ENCODE measurements at regions not wholly inside any gene's neighbourhood (a gene's known extent, or its start where the extent isn't known, plus 50 kb on each side); places are given as distances from the start of the nearest gene placed in this dataset.
"Not testable (repeated sequence)": the region's sequence is repeated elsewhere in the genome, so short reads cannot be mapped to it uniquely, and the experiment has no call there.

DNA sequence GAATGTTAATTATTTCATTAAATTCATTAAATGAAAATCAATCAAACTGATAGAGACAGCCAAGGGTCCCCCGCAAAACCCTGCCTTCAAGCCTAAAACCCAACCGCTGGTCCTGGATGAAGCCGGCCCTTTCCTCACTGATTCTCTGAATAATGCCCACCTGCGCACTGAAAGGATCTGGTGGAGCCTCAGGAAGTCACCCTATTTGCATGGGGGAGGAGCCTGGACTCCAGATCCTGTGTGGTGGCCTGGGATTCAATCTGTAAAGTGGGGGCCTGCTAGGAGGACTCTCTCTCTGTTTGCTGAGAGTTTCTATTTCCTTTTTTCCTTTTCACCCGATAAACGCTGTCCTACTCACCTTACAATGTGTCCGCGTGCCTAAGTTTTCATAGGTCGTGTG lies 97.9 kb upstream of the ADAMTS3 start:
- no peak for DNase-seq

DNA sequence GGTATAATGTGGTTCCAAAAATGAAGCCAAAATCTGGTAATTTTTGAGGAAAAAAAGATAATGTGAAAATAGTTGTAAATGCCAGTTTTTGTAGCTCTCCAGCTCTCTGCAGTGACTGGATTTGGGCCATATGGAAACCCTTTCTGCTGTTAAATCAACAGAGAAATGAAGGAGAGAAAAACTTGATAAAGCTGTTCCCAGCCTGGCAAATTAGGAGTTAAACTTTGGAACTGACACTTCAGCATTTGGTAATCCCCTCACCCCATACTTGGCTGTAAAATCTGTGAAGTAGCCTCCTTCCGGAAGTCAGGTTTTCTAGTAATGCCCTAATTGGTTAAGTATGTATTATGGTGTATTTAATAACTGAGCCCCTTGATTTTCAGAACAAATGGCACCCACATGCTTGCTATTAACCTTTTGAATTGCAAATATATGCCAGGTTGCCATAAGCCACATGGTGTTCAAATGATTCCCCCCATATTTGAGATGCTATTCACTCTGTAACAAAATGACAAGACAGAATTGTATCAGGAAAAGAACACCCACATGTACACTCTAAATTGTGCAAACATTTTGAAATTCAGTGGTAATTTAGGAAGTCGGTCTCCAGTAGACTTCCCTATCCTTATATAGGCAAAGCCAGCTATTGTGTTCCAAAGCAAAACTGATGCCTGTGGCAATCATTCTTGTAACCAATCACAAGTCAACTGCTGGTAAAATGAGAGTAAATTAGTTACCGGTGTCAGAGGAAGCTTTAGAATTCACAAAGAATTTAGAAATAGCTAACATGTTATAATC lies 96.3 kb upstream of the ADAMTS3 start:
- DNase-seq = no peak

DNA sequence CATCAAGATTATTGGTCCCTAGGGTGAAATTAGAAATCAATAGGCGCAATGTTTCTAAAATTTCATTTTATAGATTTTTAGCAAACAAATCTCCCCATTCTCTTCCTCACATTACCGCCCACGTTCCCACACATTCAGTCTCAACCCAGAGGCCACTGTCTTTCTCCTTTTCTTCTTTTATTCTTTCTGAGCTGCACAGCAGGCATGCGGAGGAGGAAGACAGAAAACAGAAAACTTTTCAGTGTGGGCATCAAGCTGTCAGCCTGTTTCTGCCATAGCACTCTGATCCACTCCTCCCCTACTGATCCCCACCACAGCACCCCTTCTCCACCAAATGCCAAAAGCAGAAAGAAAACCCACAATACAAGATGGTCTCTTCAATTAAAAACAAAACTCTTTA lies 94.8 kb upstream of the ADAMTS3 start:
- DNase-seq = no peak

DNA sequence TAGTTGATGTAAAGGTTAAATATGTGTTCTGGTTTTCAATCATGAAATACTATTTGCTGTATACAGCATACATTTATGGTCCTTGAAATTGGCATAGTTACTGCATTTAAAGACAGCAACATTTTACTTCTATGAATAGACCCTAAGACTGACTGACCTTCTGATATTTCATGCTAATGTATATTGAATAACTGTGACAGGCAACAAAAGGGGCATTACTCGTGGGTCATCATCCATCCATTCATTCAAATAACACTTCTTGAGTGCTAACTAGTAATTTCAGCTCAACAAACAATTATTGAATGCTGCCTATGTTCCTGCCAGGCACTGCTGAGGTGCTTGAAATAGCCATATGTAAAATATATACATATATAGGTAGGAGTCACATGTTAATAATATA lies 92.8 kb upstream of the ADAMTS3 start:
- no peak for DNase-seq

DNA sequence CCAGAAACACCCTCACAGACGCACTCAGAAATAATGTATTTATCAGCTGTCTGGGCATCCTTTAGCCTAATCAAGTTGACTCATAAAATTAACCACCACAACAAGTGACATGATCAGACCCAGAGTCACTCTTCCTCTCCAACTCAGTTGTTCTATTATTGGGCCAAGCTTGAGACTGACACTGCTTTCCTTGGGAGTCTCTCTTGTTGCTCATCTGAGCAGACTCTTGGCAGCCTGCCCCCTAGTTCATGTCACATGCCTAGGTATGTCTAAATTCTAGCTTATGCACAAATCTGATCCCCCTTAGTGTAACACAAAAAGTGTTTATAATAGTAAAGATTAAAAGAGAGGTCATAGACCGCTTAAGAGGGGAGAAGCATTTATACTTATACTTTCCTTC lies 72.6 kb upstream of the ADAMTS3 start:
- DNase-seq = no peak

DNA sequence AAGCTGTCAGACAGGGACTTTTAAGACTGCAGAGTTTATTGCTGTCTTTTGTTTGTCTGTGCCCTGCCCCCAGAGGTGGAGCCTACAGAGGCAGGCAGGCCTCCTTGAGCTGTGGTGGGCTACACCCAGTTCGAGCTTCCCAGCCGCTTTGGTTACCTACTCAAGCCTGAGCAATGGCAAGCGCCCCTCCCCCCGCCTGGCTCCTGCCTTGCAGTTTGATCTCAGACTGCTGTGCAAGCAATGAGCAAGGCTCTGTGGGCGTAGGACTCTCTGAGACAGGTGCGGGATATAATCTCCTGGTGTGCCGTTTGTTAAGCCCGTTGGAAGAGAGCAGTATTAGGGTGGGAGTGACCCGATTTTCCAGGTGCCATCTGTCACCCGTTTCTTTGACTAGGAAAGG lies 67.8 kb upstream of the ADAMTS3 start:
- not testable (repeated sequence) for DNase-seq

DNA sequence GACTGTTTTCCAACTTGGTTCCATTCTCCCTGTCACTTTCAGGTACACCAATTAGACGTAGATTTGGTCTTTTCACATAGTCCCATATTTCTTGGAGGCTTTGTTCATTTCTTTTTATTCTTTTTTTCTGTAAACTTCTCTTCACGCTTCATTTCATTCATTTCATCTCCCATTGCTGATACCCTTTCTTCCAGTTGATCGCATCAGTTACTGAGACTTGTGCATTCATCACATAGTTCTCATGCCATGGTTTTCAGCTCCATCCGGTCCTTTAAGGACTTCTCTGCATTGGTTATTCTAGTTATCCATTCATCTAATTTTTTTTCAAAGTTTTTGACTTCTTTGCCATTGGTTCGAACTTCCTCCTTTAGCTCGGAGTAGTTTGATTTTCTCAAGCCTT lies 66.9 kb upstream of the ADAMTS3 start:
- DNase-seq = not testable (repeated sequence)

DNA sequence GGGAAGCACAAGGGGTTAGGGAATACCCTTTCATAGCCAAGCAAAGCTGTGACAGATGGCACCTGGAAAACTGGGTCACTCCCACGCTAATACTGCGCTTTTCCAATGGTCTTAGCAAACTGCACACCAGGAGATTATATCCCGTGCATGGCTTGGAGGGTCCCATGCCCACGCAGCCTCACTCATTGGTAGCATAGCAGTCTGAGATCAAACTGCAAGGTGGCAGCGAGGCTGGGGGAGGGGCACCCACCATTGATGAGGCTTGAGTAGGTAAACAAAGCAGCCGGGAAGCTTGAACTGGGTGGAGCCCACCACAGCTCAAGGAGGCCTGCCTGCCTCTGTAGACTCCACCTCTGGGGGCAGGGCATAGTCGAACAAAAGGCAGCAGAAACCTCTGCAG lies 63.2 kb upstream of the ADAMTS3 start:
- not testable (repeated sequence) for DNase-seq

DNA sequence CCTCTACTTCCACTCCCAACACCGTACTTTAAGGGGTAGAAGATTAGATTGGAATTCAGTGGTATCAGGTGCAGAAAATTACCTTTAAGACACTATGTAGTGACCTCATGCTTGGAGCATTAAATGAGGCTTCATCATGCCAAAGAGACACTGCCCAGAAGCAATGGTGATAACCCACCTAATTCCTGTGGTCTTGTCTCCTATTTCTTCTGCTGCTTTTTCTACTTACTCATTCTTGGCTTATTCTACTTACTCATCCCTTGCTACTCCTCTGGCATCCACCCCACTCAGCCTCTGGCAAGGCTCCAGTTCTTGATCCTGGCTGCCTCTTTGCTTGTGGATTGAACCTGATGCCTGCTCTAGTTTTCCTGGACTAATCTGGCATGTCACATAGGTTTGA lies 62.3 kb upstream of the ADAMTS3 start:
- no peak for DNase-seq

DNA sequence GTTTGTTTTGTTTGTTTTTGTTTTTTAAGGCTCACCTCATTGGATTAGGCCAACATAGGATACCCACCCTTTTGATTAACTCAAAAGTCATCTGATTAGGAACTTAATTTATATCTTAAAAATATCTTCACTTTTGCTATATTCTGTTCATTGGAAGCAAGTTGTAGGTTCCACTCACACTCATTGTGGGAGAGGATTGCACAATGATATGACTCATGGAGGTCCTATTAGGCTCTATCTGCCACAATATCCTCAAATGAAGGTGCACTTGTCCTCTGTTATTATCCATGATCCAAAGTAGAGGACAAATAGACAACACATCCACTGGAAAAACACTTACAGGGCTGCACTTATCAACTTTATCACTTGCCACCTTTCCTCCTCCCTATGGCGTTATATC lies 60.5 kb upstream of the ADAMTS3 start:
- DNase-seq = no peak

DNA sequence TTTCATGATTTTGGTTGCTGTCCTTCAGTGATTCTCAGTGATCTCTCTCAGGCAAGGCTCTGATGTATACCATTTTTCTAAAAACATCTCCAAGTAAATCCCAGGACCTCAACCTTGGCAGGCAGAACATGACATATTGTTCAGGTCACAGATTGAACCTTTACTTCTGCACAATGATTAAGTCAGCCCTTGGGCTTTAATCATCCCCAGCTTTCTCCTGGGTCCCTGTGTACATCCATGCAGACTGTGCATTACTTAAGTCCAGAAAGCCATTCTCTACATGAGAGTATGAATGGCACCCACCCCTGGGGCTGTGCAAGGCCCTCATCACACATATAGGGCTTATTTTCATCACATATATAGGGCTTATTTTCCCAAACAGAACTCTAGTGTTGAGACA lies 58.7 kb upstream of the ADAMTS3 start:
- no peak for DNase-seq

Data from NCI-H748 treated with DMSO at 0.1 percent for 48 hours (cell line).